Bone marrow (tissue), 2 donors: ENCODE measurements at regions not wholly inside any gene's neighbourhood (a gene's known extent, or its start where the extent isn't known, plus 50 kb on each side); places are given as distances from the start of the nearest gene placed in this dataset.

Source experiments
- DNase-seq, 2 donors: peaks; one replicate each; lab custom pipeline; 2025; lab: John Stamatoyannopoulos, UW

GRCh38 chr6:22808466-22808865 lies 239.1 kb downstream of the HDGFL1 start:
- DNase-seq, result no peak

GRCh38 chr6:22809370-22809769 lies 240.0 kb downstream of the HDGFL1 start:
- DNase-seq, result no peak

DNA sequence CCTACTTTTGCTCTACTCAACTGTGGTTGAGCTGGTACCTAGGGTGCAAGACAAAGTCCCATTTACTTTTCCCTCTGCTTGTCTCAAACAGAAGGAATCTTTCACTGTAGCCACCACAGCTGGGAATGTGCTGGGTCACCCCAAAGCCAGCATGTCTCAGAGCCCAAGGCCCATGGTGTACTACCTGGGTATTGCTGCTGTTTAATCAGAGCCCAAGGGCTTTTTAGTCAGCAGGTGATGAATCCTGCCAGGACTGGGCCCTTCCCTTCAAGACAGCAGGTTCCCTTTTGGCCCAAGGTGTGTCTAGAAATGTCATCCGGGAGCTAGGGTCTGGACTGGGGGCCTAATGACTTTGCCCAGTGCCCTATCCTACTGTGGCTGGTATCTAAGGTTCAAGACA lies 249.8 kb downstream of the HDGFL1 start:
- DNase-seq, result no peak

GRCh38 chr6:22821664-22822320 lies 252.4 kb downstream of the HDGFL1 start:
- no peak for DNase-seq

GRCh38 chr6:22825210-22825609 lies 255.8 kb downstream of the HDGFL1 start:
- DNase-seq, result no peak

DNA sequence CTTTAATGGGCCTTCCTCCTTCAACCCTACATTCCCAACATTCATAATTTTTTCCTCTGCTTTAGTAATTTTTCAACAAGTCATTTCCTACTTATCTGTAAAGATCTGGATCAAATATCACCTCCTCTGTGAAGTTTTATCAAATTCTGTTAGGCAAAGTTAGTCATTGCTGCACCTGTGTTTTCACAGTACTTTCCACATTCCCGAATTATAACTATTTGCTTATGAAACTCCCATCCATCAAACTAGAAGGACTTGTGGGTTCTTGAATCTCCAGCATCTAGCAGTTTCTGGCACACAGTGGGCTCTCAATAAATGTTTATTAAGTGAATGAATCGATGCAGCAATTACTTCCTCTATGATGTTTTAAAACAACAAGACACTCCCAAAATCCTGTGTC lies 257.6 kb downstream of the HDGFL1 start:
- no peak for DNase-seq

DNA sequence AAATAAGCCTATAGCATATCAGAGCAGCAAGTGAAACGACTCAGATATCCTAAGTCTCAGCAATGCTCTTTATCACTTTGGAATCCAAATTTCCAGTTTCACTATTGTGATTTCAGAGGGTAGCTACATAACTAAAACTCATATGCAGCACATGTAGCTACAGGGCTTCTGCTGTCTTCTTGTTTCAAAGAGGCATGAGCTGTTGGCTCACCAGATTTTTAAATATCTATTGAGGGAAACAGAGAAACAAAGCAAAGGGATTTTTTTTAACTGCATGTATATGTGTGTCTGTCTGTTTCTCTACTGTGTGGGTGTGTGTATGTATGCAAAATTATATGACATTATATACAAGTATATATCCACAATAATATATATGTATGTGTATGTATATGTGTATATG lies 258.4 kb downstream of the HDGFL1 start:
- no peak for DNase-seq

GRCh38 chr6:22828179-22829062 lies 259.1 kb downstream of the HDGFL1 start:
- DNase-seq, result no peak

DNA sequence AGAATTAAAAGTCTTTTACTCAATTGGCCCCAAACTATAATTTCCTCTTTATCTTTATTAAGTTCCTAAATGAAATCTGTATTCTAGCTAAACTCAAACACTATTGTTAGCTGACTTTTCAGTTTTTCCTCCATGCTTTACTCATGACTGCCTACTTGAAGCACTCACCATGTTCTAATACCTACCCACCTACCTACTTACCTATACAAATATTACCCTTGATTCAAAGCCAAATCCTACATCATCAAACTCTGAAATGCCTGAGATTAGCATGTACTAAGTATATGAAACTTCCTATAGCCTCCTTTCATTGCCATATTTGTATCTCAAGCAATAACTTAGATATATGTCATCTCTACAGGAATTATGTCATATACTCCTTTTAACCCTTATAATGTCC lies 259.7 kb downstream of the HDGFL1 start:
- DNase-seq, result no peak

DNA sequence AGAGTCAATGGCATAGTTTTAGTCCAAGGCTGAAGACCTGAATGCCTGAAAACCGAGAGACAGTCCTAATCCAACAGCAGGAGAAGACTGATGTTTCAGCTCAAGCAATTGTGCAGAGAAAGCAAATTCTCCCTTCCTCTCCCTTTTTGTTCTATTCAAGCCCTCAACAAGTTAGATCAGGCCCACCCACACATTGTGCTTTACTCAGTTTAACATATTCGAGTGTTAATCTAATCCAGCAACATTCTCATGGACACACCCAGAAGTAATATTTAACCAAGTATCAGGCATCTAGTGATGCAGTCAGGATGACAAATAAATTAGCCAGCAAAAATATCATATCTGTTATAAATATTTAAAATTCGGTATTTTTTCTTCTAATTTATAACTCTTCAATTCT lies 261.1 kb downstream of the HDGFL1 start:
- no peak for DNase-seq

DNA sequence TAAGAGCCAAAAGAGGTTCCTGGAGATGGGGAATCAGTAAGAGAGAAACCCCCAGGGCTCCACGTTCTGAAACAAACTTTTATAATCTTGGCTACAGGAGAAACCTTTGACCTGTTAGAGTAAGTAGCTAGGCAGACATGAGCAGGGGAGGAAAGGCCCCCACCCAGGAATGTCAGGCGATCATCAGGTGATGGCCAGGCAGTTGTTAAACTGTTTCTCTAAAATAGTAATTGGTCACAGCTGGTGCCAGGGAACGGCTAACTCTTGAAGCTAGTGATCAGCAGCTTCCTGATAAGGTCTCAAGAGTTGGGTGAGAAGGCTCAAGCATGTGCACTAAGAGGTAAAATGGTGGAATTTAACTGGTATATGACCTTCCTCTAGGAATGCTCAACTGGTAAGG lies 263.8 kb downstream of the HDGFL1 start:
- DNase-seq, result no peak

- no peak for DNase-seq
These were observed 269.0 kb downstream of the HDGFL1 start for GRCh38 chr6:22838345-22838744.

GRCh38 chr6:22845467-22845866 lies 276.1 kb downstream of the HDGFL1 start:
- no peak for DNase-seq

DNA sequence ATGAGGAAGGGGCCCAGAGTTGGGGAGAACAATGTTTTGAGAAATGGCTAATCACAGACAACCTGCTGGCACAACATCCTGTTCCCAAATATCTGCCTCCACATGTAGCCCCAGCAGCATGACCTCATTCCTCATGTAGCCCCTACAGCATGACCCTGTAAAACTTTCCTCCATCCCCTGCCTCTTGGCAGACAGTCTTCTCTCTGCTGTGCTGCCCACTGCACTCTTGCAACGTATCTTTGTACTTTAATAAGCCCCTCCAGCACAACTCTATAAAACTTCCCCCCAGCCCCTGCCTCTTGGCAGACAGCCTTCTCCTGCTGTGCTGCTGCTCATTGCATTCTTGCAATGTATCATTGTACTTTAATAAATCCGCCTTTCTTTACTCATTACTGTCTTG lies 278.8 kb downstream of the HDGFL1 start:
- no peak for DNase-seq

DNA sequence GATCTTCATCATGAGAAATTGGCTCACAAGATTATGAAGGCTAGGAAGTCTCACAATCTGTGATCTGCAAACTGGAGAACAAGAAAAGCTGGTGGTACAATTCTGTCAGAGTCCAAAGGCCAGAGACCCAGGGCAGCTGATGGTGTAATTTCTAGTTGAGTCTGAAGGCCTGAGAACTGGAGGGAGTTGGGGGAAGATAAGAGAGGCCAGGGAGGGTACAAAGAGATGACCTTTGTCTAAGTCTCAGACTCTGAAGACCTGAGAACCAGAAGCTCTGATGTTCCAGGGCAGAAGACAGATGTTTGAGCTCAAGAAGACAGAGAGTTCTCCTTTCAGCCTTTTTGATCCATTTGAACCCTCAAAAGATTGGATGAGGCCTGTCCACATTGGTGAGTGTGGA lies 280.6 kb downstream of the HDGFL1 start:
- DNase-seq, result no peak

- no peak for DNase-seq
These were observed 282.7 kb downstream of the HDGFL1 start for GRCh38 chr6:22852101-22852500.

DNA sequence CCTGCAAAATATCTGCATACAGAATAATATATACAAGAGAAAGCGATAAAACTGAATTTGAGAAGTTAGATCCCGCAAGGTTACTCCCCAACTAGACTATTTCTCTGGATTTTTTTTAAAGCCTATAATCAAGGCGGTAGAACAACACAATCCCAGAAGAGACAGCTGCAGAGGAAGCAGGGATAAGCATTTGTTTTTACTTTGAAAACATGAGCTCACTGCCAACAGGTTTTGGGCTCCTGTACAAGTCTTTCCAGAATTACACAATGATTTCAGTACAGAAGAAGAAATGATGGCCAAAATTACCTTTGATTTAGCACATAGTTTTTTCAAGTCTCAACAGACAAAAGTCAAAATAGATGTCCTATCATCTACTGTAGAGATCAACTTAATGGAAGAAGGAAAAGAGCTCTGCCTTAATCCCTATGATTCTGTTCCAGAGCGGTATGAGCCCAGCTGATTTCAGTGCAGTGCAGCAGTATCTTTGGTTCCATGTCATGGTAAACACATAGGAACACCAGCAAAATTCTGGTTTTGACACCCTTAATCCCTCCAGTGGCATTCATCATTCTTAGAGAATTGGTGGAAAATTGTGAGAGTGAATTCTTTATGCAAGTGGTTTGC lies 304.3 kb downstream of the HDGFL1 start:
- no peak for DNase-seq

DNA sequence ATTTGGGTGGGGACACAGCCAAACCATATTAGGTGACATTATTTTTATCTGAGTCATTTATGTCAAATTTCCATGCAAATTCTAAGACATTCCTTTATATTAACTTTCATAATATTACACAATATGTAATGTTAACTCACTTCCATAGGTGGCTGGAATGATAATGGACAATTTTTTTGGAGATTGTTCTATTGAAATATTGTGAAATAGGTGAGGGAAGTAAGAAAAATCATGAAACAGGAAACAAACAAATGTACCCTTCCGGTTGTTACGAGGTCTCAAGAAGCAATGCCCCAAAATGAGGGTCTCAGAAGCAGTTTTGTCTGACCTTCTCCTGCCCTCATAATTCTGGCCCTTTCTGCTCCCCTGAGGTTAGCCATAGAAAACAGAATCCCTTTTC lies 306.5 kb downstream of the HDGFL1 start:
- DNase-seq, result no peak

DNA sequence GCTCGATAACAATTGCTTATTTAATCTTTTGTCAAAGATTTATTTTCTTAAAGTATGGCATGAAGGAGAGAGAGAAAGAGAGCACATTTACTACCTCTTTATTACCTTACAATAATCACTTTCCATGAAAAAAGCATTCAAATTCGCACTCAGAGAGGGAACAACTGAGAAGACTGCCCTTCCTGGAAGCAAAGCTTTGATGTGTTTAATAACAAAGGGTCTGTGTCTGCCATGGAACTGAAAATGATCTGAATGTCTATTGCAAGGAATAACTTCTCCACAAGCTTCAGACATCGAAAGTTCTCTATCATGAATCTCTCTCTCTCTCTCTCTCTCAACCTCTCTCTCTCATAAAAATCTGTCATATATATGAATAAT lies 308.9 kb downstream of the HDGFL1 start:
- no peak for DNase-seq

DNA sequence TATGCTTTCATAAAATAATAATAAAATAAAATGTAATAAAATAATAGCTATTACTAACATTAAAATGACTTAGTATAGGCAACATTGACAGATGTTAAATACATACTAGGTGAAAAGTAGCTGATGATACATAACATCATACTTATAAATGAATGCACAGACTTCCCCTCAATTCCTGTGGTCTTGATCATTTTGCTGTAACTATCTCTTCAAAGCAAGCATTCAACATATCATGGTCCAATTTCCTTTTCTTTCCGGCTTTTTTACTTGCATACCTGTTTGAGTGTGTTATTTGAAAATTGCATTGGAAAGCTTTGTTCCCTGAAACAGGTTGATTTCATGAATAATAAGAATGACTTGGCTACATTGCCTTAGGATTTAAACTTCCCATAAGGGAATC lies 309.3 kb downstream of the HDGFL1 start:
- DNase-seq, result no peak

- DNase-seq, result no peak
These were observed 311.5 kb downstream of the HDGFL1 start for GRCh38 chr6:22880686-22881433.

DNA sequence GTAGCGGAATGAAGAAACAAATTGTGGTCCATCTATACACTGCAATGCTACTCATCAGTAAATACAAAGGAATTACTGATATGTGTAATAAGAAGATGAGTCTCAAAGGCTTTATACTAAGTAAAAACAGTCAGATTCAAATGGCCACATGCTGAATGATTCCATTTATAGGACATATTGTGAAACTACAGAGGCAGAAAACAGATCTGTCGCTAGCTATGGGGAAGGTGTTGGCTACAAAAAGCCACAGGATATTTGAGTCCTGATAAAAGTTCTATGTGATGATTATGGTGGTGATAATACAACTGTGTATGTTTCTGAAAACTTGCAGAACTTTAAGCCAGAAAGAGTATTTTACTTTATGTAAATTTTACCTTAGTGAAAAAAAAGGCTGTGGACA lies 313.2 kb downstream of the HDGFL1 start:
- no peak for DNase-seq
